ENCODE measurements at regions not wholly inside any gene's neighbourhood (a gene's known extent, or its start where the extent isn't known, plus 50 kb on each side); places are given as distances from the start of the nearest gene placed in this dataset.

DNA sequence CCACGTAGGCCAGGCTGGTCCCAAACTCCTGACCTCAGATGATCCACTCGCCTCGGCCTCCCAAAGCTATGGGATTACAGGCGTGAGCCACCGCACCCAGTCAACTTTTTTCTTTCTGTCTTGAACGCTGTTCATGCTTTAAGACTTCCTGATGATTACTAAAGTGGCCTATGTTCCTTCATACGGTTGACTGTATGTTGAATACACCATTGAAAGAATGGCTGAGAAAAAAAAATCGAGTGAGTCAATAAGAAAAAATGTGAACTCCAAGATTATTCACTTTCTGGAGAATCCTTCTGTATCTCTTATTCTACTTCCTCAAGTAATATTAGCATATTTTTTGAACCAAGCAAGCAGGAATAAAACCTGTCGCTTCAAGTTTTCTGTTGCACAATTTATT lies 955.0 kb downstream of the GATA3 start:
- Histone ChIP-seq H3K9ac (ENCODE audit: low read length) (no peak overlapping the region), H3K27ac (ENCODE audit: low read depth, low read length) (no peak overlapping the region), H3K4me2 (ENCODE audit: low read depth, low read length, poor library complexity, severe bottlenecking) (no peak overlapping the region), H3K9me3 (ENCODE audit: insufficient read depth, low read length) (no peaks in the 10 kb centered on the region), H3K79me2 (ENCODE audit: insufficient read depth, low read length) (no peaks in the 10 kb centered on the region), H4K20me1 (ENCODE audit: low read depth, low read length) (no peaks in the 10 kb centered on the region), H2AFZ (ENCODE audit: low read depth, low read length, severe bottlenecking) (no peak overlapping the region), H3K4me3 (ENCODE audit: insufficient read depth, low read length, poor library complexity, severe bottlenecking) (no peak overlapping the region), H3K36me3 (ENCODE audit: low read length) (no peaks in the 10 kb centered on the region), H3K9me2 (replicated peaks; ENCODE audit: insufficient read depth, low read length) (no peaks in the 10 kb centered on the region), H3K27me3 (ENCODE audit: low read length) (no peaks in the 10 kb centered on the region), H3F3A (ENCODE audit: insufficient read depth) (no peaks in the 10 kb centered on the region)
- TF ChIP-seq, protein P1, sequence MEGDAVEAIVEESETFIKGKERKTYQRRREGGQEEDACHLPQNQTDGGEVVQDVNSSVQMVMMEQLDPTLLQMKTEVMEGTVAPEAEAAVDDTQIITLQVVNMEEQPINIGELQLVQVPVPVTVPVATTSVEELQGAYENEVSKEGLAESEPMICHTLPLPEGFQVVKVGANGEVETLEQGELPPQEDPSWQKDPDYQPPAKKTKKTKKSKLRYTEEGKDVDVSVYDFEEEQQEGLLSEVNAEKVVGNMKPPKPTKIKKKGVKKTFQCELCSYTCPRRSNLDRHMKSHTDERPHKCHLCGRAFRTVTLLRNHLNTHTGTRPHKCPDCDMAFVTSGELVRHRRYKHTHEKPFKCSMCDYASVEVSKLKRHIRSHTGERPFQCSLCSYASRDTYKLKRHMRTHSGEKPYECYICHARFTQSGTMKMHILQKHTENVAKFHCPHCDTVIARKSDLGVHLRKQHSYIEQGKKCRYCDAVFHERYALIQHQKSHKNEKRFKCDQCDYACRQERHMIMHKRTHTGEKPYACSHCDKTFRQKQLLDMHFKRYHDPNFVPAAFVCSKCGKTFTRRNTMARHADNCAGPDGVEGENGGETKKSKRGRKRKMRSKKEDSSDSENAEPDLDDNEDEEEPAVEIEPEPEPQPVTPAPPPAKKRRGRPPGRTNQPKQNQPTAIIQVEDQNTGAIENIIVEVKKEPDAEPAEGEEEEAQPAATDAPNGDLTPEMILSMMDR (IDR thresholded peaks at IDR 0.05; ENCODE audit: insufficient read depth, low read length, poor library complexity, severe bottlenecking) = no peak
- TF ChIP-seq EZH2phosphoT487 (conservative IDR thresholded peaks at IDR 0.05; ENCODE audit: low read length) = no peak

DNA sequence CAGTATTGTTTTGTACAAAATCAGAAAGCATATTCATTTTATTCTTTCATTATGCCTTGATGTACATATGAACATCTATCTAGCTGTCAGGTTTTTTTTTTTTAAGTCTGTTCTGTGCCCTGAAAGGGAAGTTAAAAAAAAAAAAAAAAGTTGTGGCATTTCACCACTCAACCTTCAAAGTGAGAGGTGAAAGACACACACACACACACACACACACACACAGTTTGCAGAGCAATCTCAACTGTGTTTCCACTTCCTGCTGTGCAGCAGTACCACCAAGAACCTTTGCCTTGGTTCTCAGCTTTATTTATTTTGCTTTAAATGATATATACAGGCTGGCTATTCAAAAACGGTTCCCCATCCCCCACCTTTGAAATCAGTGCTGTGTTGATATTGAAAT lies 955.6 kb downstream of the GATA3 start:
- H3K9ac ChIP-seq (ENCODE audit: low read length) = no peak overlapping the region
- H2AFZ ChIP-seq (ENCODE audit: low read depth, low read length, severe bottlenecking) = no peak overlapping the region
- no peaks in the 10 kb centered on the region for H3K27me3 ChIP-seq (ENCODE audit: low read length)
- no peak overlapping the region for H3K4me3 ChIP-seq (ENCODE audit: insufficient read depth, low read length, poor library complexity, severe bottlenecking)
- no peaks in the 10 kb centered on the region for H3K36me3 ChIP-seq (ENCODE audit: low read length)
- H3K9me3 ChIP-seq (ENCODE audit: insufficient read depth, low read length) = no peaks in the 10 kb centered on the region
- no peaks in the 10 kb centered on the region for H3K79me2 ChIP-seq (ENCODE audit: insufficient read depth, low read length)
- no peak overlapping the region for H3K27ac ChIP-seq (ENCODE audit: low read depth, low read length)
- no peaks in the 10 kb centered on the region for H3F3A ChIP-seq (ENCODE audit: insufficient read depth)
- H4K20me1 ChIP-seq (ENCODE audit: low read depth, low read length) = no peaks in the 10 kb centered on the region
- H3K9me2 ChIP-seq (replicated peaks; ENCODE audit: insufficient read depth, low read length) = no peaks in the 10 kb centered on the region
- TF ChIP-seq, protein P1 (IDR thresholded peaks at IDR 0.05; ENCODE audit: insufficient read depth, low read length, poor library complexity, severe bottlenecking) = no peak
- TF ChIP-seq EZH2phosphoT487 (conservative IDR thresholded peaks at IDR 0.05; ENCODE audit: low read length) = no peak
- no peak overlapping the region for H3K4me2 ChIP-seq (ENCODE audit: low read depth, low read length, poor library complexity, severe bottlenecking)

DNA sequence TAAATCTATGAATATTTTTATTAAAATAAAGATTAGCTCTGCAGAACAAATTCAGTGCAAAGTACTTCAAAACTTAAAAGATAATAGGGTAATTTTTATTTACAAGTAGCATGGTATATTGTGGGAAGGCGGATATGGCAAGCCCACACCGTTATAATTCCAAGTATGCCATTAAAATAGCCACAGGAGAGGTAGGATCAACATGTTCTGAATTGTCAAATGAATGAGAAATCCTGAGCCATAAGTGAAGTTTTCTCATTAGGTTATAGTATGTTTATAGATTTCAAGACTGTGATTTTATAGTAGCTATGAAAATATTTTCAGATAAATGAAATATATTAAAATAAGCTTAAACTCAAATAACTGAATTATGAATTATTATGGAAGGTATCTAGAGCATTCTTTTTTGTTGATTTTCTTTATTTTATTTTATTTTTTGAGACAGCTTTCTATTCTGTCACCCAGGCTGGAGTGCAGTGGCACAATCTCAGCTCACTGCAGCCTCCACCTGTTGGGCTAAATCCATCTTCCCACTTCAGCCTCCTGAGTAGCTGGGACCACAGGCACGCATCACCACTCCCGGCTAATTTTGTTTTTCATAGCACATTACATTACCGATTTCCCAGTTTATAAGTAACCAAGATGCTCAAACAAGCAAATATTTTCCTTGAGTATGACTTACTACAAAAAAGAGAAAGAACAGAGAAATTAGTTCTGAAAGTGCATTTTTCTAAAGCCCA lies 956.6 kb downstream of the GATA3 start:
- H3K9ac ChIP-seq (ENCODE audit: low read length) = no peak overlapping the region
- H3K27ac ChIP-seq (ENCODE audit: low read depth, low read length) = no peak overlapping the region
- no peaks in the 10 kb centered on the region for H3K79me2 ChIP-seq (ENCODE audit: insufficient read depth, low read length)
- H3K36me3 ChIP-seq (ENCODE audit: low read length) = no peaks in the 10 kb centered on the region
- H3K4me3 ChIP-seq (ENCODE audit: insufficient read depth, low read length, poor library complexity, severe bottlenecking) = no peak overlapping the region
- no peak overlapping the region for H3K4me2 ChIP-seq (ENCODE audit: low read depth, low read length, poor library complexity, severe bottlenecking)
- H3K27me3 ChIP-seq (ENCODE audit: low read length) = no peaks in the 10 kb centered on the region
- TF ChIP-seq EZH2phosphoT487 (conservative IDR thresholded peaks at IDR 0.05; ENCODE audit: low read length) = no peak
- TF ChIP-seq, protein P1 (IDR thresholded peaks at IDR 0.05; ENCODE audit: insufficient read depth, low read length, poor library complexity, severe bottlenecking) = no peak
- no peaks in the 10 kb centered on the region for H3F3A ChIP-seq (ENCODE audit: insufficient read depth)
- no peaks in the 10 kb centered on the region for H4K20me1 ChIP-seq (ENCODE audit: low read depth, low read length)
- no peak overlapping the region for H2AFZ ChIP-seq (ENCODE audit: low read depth, low read length, severe bottlenecking)
- H3K9me2 ChIP-seq (replicated peaks; ENCODE audit: insufficient read depth, low read length) = no peaks in the 10 kb centered on the region
- H3K9me3 ChIP-seq (ENCODE audit: insufficient read depth, low read length) = no peaks in the 10 kb centered on the region
